Astrocyte (in vitro differentiated cells and primary cell): ENCODE measurements at regions not wholly inside any gene's neighbourhood (a gene's known extent, or its start where the extent isn't known, plus 50 kb on each side); places are given as distances from the start of the nearest gene placed in this dataset.
A peak's percentile ranks its signal among the peaks of the same experiment; 100 is the strongest.

Experiments used
- DNase-seq: peaks from one replicate; pipeline ENCODE4 v3.0.0-alpha.2; 2010; ENCODE audit warnings: low read depth
- FAIRE-seq: peaks from 2 replicates; lab custom pipeline; 2011; peaks lifted over from hg19 to GRCh38; lab: Jason Lieb, UNC
- H2AFZ ChIP-seq: 2 replicates; pipeline ENCODE4 v1.6.0; 2012; ENCODE audit warnings: low read depth, low read length, inconsistent platforms
- H3K27ac ChIP-seq: 2 replicates; pipeline ENCODE4 v1.5.1; 2011; ENCODE audit warnings: low read depth, low read length, inconsistent platforms
- H3K27me3 ChIP-seq: 2 replicates; pipeline ENCODE4 v1.6.0; 2011; ENCODE audit warnings: low read length, inconsistent platforms; ENCODE audit not compliant: insufficient read depth
- H3K36me3 ChIP-seq: 2 replicates; pipeline ENCODE4 v1.5.1; 2011; ENCODE audit warnings: low read length, inconsistent platforms; ENCODE audit not compliant: insufficient read depth
- H3K4me1 ChIP-seq: 2 replicates; pipeline ENCODE4 v1.5.1; 2011; ENCODE audit warnings: low read length, inconsistent platforms; ENCODE audit not compliant: insufficient read depth
- H3K4me2 ChIP-seq: 2 replicates; pipeline ENCODE4 v1.6.0; 2012; ENCODE audit warnings: low read length, inconsistent platforms
- H3K4me3 ChIP-seq: 2 replicates; pipeline ENCODE4 v1.5.1; 2011; ENCODE audit warnings: low read depth, mild to moderate bottlenecking, low read length, inconsistent platforms; ENCODE audit not compliant: insufficient read depth
- H3K79me2 ChIP-seq: 2 replicates; pipeline ENCODE4 v1.6.0; 2012; ENCODE audit warnings: mild to moderate bottlenecking, low read length, inconsistent platforms; ENCODE audit not compliant: insufficient read depth
- H3K9ac ChIP-seq: 2 replicates; pipeline ENCODE4 v1.6.0; 2012; ENCODE audit warnings: mild to moderate bottlenecking, low read length, inconsistent platforms
- H3K9me3 ChIP-seq: 2 replicates; pipeline ENCODE4 v1.5.1; 2012; ENCODE audit warnings: low read depth, mild to moderate bottlenecking, low read length, inconsistent platforms; ENCODE audit not compliant: insufficient read depth
- H4K20me1 ChIP-seq: 2 replicates; pipeline ENCODE4 v1.6.0; 2012; ENCODE audit warnings: low read length, inconsistent platforms; ENCODE audit not compliant: insufficient read depth
- H3K27ac Mint-ChIP-seq: one replicate; pipeline ENCODE4 v1.8.0; 2021; ENCODE audit warnings: mild to moderate bottlenecking, mixed read lengths; ENCODE audit not compliant: unreplicated experiment
- H3K27me3 Mint-ChIP-seq: one replicate; pipeline ENCODE4 v1.8.0; 2021; ENCODE audit warnings: low read depth, mixed read lengths; ENCODE audit not compliant: unreplicated experiment
- H3K36me3 Mint-ChIP-seq: one replicate; pipeline ENCODE4 v1.8.0; 2021; ENCODE audit warnings: low read depth, mixed read lengths; ENCODE audit not compliant: unreplicated experiment
- H3K4me1 Mint-ChIP-seq: one replicate; pipeline ENCODE4 v1.8.0; 2021; ENCODE audit warnings: low read depth, mixed read lengths; ENCODE audit not compliant: unreplicated experiment
- H3K4me3 Mint-ChIP-seq: one replicate; pipeline ENCODE4 v1.8.0; 2021; ENCODE audit warnings: mild to moderate bottlenecking, moderate library complexity, mixed read lengths; ENCODE audit not compliant: unreplicated experiment
- H3K9me3 Mint-ChIP-seq: one replicate; pipeline ENCODE4 v1.8.0; 2021; ENCODE audit warnings: mild to moderate bottlenecking, mixed read lengths; ENCODE audit not compliant: unreplicated experiment
- EZH2 ChIP-seq: IDR thresholded peaks from 2 replicates; pipeline ENCODE4 v1.6.1; 2012; ENCODE audit warnings: mild to moderate bottlenecking, low read length, inconsistent platforms; ENCODE audit not compliant: insufficient read depth
- TF ChIP-seq, protein P1 (sequence below): IDR thresholded peaks from 2 replicates; pipeline ENCODE4 v1.5.1; 2011; ENCODE audit warnings: low read depth, mild to moderate bottlenecking, inconsistent platforms, low read length, moderate library complexity; ENCODE audit not compliant: insufficient read depth

GRCh38 chr1:105516068-105516467 is 1540.4 kb upstream of the PRMT6 start:
- DNase-seq (no peak), FAIRE-seq (no peak)
- Histone ChIP-seq H3K4me2 (no peak overlapping the region), H3K27me3 (no peaks in the 10 kb centered on the region), H3K79me2 (no peaks in the 10 kb centered on the region), H3K9me3 (no peaks in the 10 kb centered on the region), H2AFZ (no peak overlapping the region), H3K9ac (no peak overlapping the region), H3K27ac (no peak overlapping the region), H3K4me1 (no peaks in the 10 kb centered on the region), H3K36me3 (no peaks in the 10 kb centered on the region), H3K4me3 (no peak overlapping the region), H4K20me1 (no peaks in the 10 kb centered on the region)
- Mint-ChIP-seq H3K27me3 (no peaks in the 10 kb centered on the region), H3K4me3 (no peak overlapping the region), H3K4me1 (no peaks in the 10 kb centered on the region), H3K9me3 (no peaks in the 10 kb centered on the region), H3K36me3 (no peaks in the 10 kb centered on the region), H3K27ac (no peak overlapping the region)
- no peak for TF ChIP-seq EZH2
- TF ChIP-seq, protein P1, sequence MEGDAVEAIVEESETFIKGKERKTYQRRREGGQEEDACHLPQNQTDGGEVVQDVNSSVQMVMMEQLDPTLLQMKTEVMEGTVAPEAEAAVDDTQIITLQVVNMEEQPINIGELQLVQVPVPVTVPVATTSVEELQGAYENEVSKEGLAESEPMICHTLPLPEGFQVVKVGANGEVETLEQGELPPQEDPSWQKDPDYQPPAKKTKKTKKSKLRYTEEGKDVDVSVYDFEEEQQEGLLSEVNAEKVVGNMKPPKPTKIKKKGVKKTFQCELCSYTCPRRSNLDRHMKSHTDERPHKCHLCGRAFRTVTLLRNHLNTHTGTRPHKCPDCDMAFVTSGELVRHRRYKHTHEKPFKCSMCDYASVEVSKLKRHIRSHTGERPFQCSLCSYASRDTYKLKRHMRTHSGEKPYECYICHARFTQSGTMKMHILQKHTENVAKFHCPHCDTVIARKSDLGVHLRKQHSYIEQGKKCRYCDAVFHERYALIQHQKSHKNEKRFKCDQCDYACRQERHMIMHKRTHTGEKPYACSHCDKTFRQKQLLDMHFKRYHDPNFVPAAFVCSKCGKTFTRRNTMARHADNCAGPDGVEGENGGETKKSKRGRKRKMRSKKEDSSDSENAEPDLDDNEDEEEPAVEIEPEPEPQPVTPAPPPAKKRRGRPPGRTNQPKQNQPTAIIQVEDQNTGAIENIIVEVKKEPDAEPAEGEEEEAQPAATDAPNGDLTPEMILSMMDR, result no peak

GRCh38 chr1:105533996-105534395 is 1522.5 kb upstream of the PRMT6 start:
- Histone ChIP-seq H3K4me3 (no peak overlapping the region), H3K4me1 (no peaks in the 10 kb centered on the region), H3K4me2 (no peak overlapping the region), H3K36me3 (no peaks in the 10 kb centered on the region), H3K27ac (no peak overlapping the region), H2AFZ (no peak overlapping the region), H3K27me3 (no peaks in the 10 kb centered on the region), H4K20me1 (no peaks in the 10 kb centered on the region), H3K79me2 (no peaks in the 10 kb centered on the region), H3K9me3 (no peaks in the 10 kb centered on the region), H3K9ac (no peak overlapping the region)
- no peaks in the 10 kb centered on the region for H3K27me3 Mint-ChIP-seq
- H3K9me3 Mint-ChIP-seq, result peaks cover 2% of the 10 kb centered on the region
- H3K4me1 Mint-ChIP-seq, result no peaks in the 10 kb centered on the region
- H3K27ac Mint-ChIP-seq, result no peak overlapping the region
- H3K36me3 Mint-ChIP-seq, result no peaks in the 10 kb centered on the region
- H3K4me3 Mint-ChIP-seq, result no peak overlapping the region
- DNase-seq (no peak), FAIRE-seq (no peak)
- TF ChIP-seq, protein P1, result no peak
- TF ChIP-seq EZH2, result no peak

GRCh38 chr1:105544475-105544874 is 1512.0 kb upstream of the PRMT6 start:
- Histone ChIP-seq H3K4me3 (no peak overlapping the region), H3K4me1 (no peaks in the 10 kb centered on the region), H3K27ac (peak overlapping the region; percentile 11), H4K20me1 (no peaks in the 10 kb centered on the region), H2AFZ (no peak overlapping the region), H3K36me3 (no peaks in the 10 kb centered on the region), H3K9ac (no peak overlapping the region), H3K4me2 (peak overlapping the region; percentile 2), H3K79me2 (no peaks in the 10 kb centered on the region), H3K9me3 (no peaks in the 10 kb centered on the region), H3K27me3 (no peaks in the 10 kb centered on the region)
- no peaks in the 10 kb centered on the region for H3K27me3 Mint-ChIP-seq
- H3K4me3 Mint-ChIP-seq, result no peak overlapping the region
- no peaks in the 10 kb centered on the region for H3K36me3 Mint-ChIP-seq
- TF ChIP-seq, protein P1, result no peak
- no peak for TF ChIP-seq EZH2
- H3K27ac Mint-ChIP-seq, result peak overlapping the region; percentile 21
- no peaks in the 10 kb centered on the region for H3K9me3 Mint-ChIP-seq
- FAIRE-seq (no peak), DNase-seq (no peak)
- peaks cover 9% of the 10 kb centered on the region for H3K4me1 Mint-ChIP-seq
